ENCODE measurements at regions not wholly inside any gene's neighbourhood (a gene's known extent, or its start where the extent isn't known, plus 50 kb on each side); places are given as distances from the start of the nearest gene placed in this dataset.
"Not testable (repeated sequence)": the region's sequence is repeated elsewhere in the genome, so short reads cannot be mapped to it uniquely, and the experiment has no call there.

DNA sequence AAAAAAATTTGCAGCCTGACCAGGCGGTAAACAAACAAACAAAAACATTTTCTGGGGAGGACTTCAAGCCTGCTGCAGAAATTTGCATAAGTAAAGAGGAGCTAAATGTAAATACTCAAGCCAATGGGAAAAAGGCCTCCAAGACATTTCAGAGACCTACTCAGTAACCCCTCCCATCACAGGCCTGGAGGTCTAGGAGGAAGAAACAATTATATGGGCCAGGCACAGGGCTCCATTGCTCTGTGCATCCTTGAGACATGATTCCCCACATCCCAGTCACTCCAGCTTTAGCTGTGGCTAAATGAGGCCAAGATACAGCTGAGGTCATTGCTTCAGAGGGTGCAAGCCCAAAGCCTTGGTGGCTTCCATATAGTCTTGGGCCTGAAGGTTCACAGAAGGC, 793.4 kb downstream of the SLITRK1 start:
- DNase-seq (ENCODE audit: low read depth): no peak

DNA sequence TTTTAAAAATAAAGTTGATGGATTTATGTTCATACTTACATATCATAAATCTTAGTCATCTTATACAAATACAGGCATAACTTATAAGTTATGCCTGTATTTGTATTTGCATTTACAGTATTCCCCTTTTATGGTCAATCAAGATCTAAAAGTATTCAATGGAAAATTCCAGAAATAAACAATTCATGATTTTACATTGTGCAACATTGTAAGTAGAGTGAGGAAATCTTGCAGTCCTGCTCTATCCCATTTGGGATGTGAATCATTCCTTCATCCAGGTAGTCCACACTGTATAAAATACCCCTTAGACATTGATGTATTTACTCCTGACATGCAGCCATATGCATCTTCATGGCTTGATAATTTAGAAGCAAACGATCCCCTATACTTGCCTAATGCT, 795.3 kb downstream of the SLITRK1 start:
- no peak for DNase-seq (ENCODE audit: low read depth)

DNA sequence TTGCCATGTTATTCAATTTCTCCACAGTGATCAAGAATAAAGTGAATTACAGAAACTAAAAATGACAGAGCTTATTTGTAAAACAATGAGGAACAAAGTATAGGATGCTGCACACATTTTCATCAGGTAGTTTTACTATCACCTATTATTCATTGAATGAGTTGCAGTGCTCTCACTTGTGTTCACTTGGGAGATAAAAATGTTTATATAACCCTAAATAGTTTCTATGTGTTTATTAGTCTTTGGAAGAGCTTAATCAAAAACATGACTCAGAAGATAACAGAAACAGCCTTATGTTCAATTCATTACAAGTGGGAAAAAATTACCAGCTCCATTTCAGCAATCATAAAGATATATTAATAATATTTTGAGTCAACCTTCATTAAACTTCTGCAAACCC, 796.2 kb downstream of the SLITRK1 start:
- no peak for DNase-seq (ENCODE audit: low read depth)

DNA sequence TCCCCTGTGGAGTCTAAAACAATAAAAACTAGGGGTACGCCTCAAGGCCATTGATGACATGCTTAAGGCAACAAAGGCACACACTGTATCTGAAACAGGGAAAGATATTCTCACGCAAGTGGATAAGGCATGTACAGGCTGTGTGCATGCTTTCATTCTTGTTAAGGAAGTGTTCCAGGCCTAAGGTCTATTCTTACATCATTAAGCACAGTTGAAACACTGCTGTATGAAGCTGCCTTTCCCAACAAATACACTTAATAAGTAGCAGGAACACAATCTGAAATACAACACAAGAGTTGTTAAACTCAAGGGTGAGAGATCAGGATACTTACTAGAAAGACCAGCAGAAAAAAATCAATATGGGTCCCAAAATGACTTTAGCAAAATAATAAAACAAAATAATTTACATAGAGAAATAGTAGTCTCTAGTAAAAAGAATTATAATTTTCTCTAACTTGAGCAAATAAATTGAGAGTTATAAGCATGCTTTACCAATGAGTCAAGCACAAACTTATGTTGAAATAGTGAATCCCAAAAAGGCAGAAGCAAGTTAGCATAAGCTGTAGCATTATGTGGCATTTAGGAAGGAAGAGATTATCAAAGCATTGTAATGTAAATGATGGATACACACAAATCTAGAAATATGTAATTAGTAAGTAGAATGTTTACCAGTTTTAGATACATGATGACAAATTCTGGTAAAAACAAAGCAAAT, 796.9 kb downstream of the SLITRK1 start:
- no peak for DNase-seq (ENCODE audit: low read depth)

DNA sequence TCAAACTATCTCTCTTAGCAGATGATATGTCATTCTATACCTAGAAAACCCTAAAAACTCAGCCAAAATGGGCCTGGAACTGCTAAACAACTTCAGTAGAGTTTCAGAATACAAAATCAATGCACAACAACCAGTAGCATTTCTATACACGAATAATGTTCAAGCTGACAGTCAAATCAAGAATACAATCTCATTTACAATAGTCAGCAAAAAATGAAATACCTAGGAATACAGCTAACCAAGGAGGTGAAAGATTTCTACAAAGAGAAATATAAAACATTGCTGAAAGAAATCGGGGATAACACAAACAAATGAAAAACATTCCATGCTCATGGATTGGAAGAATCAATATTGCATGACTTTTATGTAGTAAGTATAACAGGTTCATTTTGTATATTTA, 804.8 kb downstream of the SLITRK1 start:
- DNase-seq (ENCODE audit: low read depth): no peak

DNA sequence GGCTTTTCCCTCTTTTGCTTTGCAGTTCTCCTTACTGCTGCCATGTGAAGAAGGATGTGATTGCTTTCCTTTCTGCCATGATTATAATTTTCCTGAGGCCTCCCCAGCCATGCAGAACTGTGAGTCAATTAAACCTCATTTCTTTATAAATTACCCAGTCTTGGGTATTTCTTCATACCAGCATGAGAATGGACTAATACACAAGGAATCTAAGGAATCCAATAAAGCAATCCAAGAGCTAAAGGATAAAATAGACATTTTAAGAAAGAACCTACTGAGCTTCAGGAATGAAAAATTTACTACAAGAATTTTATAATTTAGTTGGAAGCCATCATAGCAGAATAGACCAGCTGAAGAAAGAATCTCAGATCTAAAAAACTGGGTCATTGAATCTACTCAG, 808.3 kb downstream of the SLITRK1 start:
- not testable (repeated sequence) for DNase-seq (ENCODE audit: low read depth)

DNA sequence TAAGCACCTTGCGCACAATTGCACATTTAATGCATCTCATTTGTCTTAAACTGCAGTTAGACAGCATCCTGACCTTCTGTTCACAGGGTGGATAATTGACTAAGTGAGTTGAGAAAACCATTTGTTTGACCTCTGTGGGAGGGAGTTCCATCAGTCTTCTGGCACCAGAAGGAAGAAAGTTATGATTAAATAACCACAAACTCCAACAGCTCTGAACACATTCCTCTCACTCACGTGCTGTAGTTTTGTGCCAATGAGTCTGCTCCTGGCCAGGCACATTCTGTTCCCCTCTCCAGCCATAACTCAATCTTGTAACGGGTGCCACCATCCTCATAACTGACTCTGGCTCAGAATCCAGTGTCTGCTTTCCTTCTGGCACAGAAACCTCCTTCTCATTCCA, 817.2 kb downstream of the SLITRK1 start:
- DNase-seq (ENCODE audit: low read depth): no peak

DNA sequence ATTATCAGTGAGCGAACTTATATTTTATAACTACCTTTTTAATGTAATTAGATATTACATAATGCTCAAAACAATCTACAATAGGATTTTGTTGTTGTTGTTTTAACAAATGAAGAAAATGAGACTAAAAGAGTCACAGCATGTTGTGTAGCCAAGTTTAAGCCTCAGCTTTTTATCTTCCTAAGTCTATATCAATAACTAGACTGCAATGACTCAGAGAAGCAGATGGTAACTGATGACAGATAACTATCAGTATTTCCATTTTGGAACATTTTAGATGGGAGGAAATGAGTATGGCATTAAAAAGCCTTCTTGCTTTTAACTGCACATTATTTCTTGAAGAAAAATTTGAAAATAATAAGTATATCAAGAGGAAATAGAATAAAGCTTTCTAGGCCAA, 825.2 kb downstream of the SLITRK1 start:
- DNase-seq (ENCODE audit: low read depth): no peak

DNA sequence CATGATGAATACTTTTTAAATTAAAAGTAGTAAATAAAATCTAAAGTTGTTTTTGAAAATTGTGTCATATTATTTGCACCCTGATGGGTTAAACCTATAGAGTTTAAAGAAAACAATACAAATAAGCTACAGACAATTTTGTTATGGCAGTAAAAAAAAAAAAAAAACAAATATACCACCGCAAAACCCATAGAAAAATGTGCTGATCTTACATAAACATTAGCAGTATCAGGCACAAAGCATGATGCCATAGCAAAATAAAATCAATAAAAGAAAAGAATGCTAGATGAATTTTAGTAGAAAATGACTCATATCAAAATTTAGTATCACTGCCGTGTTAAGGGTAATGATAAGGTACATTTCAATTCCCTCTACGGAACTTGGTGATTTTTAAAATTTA, 826.0 kb downstream of the SLITRK1 start:
- DNase-seq (ENCODE audit: low read depth): no peak

DNA sequence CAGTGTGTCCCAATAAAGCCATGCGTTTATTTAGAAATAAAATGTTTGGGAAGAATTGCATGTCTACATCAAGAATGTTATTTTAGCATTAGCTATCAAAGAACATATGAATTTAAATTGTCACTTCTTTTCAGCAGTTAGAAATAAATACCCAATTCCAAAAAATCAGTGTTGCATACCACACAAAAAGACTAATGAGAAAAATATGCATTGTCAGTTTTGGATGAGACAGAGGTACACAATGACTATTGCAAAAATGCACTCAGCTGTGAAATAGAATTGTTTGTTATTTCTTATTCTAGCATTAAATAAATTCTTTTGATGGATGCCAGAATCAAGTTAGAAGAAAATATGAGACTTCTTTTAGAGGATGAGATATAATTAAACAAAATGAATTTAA, 833.9 kb downstream of the SLITRK1 start:
- no peak for DNase-seq (ENCODE audit: low read depth)

DNA sequence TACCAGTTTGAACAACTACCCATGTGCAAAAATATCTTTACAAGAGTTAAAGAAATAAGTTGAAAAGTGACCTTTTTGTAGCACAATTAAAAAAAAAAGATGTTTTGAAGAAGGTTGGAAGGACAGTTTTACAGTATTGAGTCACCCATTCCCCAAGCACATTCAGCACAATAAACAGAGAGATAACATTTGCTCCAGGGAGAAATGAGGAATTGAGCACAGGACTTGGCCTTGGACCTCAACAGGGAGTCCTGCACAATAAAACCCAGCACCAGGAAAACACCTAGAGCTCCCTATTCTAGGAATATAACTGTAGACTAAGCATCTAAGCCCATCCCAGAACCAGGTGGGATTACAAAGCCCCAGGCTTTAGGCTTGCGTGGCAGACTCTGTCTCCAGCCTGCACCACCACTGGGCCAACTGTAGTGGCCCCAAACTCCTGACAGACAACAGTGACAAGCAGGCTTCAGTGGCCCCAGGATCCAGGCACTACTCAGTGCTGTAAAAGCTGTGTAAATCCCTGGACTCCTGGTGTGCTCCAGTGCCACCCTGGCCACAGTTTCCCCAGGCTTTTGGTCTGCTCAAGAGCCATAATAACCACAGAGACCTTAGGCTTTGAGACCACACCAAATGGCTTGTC, 857.2 kb downstream of the SLITRK1 start:
- no peak for DNase-seq (ENCODE audit: low read depth)

DNA sequence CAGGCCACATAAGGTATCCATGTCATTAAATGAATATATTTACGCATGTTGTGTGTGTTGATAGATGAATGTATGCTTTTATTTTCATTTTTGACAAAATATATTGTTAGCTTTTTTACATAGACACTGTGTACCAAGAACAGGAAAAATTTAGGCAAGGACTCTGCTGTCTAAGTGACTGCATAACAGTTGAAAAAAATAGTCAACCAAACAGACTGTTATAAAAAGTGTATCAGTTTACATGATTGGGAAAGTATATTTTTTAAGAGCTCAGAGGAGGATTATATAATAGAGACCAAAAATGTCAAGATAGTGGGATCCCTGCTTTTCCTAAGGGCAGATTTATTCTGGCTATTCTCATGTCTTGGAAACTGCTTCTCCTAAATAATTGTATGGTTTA, 858.0 kb downstream of the SLITRK1 start:
- no peak for DNase-seq (ENCODE audit: low read depth)

DNA sequence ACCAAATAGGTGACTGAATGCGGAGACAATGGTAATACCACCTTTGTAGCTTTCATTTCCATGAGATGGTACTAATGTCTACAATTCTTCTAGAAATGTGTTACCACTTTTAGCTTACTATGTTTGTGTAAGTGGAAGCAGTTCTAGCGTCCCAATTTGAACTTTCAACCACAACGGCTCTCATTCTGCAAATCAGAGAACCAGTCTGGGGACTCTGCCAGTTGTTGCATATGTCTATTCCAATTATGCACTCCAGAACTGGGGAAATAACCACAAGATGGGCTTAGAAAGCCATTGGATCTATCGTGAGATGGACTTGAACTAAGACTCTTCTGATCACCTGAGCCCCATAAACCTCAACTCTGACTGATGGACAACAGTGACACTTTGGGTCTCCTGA, 862.3 kb downstream of the SLITRK1 start:
- no peak for DNase-seq (ENCODE audit: low read depth)

DNA sequence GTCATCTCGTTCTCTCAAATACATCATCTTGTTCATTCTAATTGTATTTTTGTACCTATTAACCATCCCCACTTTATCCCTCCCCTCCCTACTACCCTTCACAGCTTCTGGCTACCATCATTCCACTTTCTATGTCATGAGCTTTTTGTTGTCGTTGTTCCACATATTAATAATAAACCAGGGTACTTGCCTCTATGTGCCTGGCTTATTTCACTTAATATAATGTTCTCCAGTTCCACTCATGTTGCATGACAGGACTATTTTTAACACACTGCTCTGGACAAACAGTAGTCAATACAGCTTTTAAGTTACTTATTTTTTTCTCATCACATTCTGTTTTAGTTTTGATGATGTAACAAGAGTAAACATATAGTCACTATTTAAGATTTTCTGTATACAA, 872.3 kb downstream of the SLITRK1 start:
- no peak for DNase-seq (ENCODE audit: low read depth)

DNA sequence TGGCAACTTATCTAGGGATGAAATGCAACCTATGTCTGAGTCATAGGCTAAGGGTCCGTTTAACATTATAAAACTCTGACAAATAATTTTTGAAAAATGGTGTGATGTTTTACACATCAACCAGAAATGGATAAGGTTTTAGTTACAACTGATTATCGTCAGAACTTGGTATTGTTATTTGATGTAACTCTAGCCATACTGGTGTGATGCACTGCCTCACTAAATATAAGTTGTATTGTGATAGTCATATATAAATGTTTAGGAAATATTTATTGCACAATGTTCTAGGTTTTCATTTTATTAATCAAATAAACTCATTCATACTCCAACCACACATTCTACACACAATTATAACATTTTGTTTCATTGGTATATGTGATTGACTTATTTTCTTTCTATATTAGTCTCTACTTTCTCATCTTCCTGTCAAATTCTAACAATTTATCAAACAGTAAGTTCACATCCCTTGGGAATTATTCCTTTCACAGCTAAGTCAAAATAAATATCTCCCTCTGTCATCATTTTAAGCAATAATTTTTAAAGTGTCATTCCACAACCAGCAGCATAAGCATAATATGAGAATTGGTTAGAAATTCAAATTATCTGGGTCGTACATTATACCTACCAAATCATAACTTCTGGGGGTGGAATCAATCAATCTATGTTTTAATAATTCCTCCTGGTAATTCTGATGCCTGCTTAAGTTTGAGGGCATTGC, 873.9 kb downstream of the SLITRK1 start:
- no peak for DNase-seq (ENCODE audit: low read depth)

DNA sequence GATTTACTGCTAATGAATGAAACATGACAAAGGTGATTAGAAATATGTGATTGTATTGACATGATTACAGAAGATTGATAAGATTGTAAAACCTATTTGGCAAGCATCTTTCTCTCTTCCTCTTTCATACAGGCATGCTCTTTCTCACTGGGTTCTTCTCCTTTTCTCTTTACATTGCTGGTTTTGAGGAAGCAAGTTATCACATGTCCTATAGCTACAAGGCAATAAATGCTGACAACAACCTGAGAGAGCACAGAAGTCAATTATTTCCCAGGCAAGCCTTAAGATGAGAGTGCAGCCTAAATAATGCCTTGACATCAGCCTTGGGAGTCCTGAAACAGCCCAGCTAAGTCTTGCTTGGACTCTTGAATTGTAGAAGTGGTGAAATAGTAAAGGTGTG, 875.0 kb downstream of the SLITRK1 start:
- DNase-seq (ENCODE audit: low read depth): no peak

DNA sequence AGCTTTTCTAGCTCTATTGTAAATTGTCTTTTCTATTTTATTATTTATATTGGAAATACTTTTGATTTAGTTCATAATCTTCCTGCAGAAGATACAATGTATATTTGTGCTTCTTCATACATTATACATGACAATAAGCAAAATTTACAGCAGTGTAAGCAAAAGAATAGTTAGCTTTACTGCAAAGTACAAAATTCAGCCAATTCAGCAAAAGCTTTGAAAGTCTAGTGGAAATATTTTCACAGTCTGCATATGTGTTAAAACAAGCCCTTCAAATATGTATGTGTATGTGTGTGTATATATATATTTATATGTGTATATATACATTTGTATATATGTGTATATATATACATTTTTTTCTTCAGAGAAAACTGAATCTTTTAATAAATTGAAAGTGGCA, 879.1 kb downstream of the SLITRK1 start:
- no peak for DNase-seq (ENCODE audit: low read depth)

DNA sequence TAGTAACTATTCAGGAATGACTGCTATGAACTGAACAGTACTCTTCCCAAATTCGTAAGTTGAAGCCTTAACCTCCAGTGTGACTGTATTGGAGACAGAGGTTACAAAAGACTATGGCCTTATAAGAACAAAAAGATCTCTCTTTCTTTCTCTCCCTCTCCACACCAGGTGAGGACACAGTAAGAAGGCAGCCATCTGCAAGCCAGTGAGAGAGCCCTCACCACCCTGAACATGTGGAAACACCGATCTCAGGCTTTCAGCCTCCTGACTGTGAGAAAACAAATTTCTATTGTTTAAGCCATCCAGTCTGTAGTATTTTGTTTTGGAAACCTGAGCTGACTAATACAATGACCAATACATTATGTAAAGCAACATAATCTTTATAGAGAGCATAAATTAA, 888.9 kb downstream of the SLITRK1 start:
- DNase-seq (ENCODE audit: low read depth): no peak

DNA sequence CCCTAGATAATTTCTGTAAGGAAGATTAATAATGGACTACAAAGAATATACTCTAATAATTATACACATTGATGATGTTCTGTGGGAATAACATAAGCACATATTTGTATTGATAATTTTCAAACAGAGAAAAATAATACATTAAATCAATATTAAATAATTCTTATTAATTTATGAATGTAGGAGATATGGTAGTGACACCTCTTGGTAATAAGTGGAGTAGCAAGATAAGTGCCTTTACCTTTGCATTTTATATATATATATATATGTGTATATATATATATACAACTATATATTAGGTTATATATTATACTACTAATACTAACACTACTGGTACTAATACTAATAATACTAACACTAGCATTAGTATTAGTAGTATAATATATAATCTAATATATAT, 905.8 kb downstream of the SLITRK1 start:
- DNase-seq (ENCODE audit: low read depth): no peak

DNA sequence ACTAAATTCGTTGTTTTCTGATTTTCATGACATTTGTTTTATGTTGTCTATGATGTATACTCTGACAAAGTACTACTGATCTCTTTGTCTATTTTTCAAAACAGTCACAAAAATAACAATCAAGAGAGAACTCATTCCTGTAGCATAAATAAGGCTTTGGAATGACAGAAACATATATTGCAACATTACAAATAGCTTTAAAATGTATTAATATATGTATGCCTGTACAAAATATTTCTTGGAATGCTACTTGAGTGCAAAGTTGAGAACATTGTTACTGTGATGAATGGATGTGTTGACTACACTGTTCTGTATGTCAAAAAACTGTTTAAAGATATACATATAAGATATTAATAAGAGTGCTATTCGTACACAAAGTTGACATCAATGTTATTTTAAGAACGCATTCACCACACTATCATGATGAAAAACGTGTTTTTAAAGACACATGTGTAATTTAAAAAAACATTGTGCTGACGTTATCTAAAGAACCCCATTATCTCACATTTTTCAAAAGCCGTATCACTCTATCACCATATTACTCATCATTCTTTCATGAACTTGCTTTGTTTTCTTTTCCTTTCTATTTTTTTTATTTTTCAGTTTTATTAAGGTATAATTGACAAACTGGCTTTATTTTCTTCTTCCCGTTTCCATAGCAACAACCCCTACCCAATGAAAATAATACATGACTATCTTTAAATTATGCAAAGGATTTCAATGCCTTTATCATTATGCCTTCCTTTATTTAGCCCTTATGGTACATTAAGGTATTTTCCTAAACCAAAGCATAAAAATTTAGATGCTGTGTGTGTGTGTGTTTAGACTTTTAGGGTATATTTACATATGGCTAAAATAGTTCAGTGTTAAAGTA, 918.8 kb downstream of the SLITRK1 start:
- no peak for DNase-seq (ENCODE audit: low read depth)

DNA sequence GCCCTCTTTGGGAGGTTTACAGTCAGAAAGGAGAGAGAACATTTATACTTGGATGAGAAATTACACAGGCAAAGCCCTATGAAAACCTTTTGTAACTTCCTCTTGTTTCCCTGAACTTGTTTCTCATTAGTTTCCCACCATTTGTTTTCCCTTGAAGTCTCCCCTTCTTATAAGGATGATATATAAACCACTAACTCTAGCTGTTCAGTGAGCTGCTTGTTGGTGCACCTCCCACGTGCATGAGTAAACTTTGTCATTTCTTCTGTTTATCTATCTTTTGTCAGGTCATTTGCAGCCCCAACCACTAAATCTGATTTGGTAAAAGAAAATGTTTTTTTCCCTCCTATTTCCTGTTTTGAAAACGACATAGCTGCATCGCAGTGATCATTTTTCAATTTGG, 919.9 kb downstream of the SLITRK1 start:
- no peak for DNase-seq (ENCODE audit: low read depth)

DNA sequence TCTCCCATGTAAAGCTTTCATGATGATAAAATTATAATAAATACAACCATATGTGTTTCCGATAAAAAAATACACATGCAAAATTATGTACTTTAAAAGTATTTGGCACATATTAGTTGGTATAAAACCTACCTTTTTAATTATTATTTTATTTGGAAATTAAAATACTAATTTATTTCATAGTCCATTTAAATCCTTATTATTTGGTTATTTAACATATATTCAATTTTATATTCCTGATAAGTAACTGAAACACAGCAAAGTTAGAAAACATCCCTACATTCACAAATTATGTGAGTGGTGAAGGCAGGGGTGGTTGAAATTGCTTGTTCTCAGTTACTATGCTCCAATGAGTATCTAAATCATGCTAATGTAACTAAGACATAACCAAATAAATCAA, 920.5 kb downstream of the SLITRK1 start:
- DNase-seq (ENCODE audit: low read depth): no peak

DNA sequence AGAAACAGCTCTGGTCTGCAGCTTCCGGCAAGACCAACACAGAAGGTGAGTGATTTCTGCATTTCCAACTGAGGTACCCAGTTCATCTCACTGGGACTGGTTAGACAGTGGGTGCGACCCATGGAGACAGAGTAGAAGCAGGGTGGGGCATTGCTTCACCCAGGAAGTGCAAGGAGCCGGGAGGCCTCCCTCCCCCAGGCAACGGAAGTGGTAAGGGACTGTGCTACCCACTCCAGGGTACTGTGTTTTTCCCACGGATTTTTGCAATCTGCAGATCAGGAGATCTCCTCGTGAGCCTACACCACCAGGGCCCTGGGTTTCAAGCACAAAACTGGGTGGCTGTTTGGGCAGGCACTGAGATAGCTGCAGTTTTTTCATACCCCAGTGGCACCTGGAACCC, 929.9 kb downstream of the SLITRK1 start:
- not testable (repeated sequence) for DNase-seq (ENCODE audit: low read depth)
